ENCODE measurements at regions not wholly inside any gene's neighbourhood (a gene's known extent, or its start where the extent isn't known, plus 50 kb on each side); places are given as distances from the start of the nearest gene placed in this dataset.

GRCh38 chr2:17282826-17283225, 235.4 kb downstream of the RAD51AP2 start:
- TF ChIP-seq POLR2A (IDR thresholded peaks at IDR 0.05; ENCODE audit: extremely low read depth, insufficient read length) (no peak), CTCF (IDR thresholded peaks at IDR 0.05; ENCODE audit: low read depth, low read length) (no peak)
